ENCODE measurements at regions not wholly inside any gene's neighbourhood (a gene's known extent, or its start where the extent isn't known, plus 50 kb on each side); places are given as distances from the start of the nearest gene placed in this dataset.

DNA sequence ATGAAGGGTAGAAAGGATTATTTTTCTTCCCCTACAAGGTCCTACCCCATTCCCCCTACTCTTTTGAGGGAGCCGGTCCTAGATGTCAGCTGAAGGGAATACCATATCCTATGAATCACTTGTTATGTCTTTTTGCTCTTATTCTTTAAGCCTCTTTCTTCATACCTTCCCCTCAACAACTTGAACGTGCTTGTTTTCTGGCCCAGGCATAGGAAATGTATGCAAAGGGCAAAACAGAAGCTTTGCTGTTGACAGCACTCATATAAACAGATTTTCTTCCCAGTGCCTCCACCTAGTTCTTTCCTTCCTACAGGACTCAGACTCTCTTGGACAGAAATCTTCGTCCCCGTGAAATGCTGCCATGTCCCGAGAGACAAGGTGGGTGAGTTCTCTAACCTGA is 64.6 kb downstream of the TMEM17 start:
- ATAC-seq (ENCODE audit: insufficient number of reproducible peaks, low FRiP score, low read depth) (no peak), DNase-seq (ENCODE audit: low spot score) (no peak)
- Histone ChIP-seq H3K36me3 (no peaks in the 10 kb centered on the region), H3K27ac (no peak overlapping the region), H3K9me3 (no peaks in the 10 kb centered on the region), H3K4me1 (ENCODE audit: control insufficient read depth in 1 of 2, low read depth in 2 of 2) (no peaks in the 10 kb centered on the region), H3K4me3 (no peak overlapping the region), H3K27me3 (replicated peaks; ENCODE audit: insufficient read depth) (no peaks in the 10 kb centered on the region)
- TF ChIP-seq, protein P1, sequence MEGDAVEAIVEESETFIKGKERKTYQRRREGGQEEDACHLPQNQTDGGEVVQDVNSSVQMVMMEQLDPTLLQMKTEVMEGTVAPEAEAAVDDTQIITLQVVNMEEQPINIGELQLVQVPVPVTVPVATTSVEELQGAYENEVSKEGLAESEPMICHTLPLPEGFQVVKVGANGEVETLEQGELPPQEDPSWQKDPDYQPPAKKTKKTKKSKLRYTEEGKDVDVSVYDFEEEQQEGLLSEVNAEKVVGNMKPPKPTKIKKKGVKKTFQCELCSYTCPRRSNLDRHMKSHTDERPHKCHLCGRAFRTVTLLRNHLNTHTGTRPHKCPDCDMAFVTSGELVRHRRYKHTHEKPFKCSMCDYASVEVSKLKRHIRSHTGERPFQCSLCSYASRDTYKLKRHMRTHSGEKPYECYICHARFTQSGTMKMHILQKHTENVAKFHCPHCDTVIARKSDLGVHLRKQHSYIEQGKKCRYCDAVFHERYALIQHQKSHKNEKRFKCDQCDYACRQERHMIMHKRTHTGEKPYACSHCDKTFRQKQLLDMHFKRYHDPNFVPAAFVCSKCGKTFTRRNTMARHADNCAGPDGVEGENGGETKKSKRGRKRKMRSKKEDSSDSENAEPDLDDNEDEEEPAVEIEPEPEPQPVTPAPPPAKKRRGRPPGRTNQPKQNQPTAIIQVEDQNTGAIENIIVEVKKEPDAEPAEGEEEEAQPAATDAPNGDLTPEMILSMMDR (IDR thresholded peaks at IDR 0.05) = no peak

DNA sequence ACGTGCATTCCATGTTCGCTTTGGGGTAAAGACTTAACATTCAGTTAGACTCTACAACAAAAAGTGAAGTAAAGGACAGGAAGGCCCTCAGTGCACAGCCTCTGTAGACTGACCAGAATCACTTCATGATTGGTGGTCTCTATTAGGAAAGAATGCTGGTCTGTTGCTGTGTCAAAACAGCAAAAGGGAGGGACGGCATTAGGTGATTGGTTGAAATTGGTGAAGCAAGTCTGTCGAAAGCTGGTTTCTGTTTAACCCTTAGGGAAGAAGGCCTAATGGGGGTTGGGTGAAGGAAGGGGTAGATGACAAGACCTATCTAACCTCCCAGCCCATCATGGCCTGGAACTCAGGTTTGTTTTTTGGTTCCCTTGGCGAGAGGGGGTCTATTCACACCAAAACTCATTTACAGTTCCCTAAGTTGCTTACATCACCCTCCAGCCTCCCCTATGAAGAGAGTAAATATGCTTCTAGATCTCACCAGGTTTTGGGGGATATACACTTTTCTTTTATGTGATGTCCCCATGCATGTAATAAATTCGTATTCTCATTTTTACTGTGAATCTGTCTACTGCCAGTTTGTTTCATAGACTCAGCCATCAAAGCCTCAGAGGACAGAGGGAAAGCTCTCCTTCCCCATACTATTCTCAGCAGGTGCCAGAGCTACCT is 65.6 kb downstream of the TMEM17 start:
- DNase-seq (ENCODE audit: low spot score) (no peak), ATAC-seq (ENCODE audit: insufficient number of reproducible peaks, low FRiP score, low read depth) (no peak)

DNA sequence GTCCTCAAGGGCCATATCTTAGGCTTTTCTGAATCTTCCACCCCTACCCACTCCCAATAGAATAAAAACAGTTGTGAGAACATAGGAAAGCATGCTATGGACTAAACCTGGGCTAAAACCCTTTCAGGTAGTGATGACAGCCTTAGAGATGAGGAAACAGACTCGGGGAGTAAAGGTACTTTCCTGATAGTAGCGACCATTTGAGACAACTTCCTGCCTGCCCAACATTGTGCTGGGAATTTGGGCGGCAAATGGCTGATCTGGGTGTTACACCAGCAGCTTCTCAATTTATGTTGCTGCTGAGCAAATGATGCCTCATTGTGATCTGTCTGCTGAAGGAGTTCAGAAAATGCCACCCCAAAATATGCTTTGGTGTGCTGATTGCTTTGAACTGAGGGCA is 66.6 kb downstream of the TMEM17 start:
- no peaks in the 10 kb centered on the region for H3K27me3 ChIP-seq (replicated peaks; ENCODE audit: insufficient read depth)
- H3K4me1 ChIP-seq (ENCODE audit: control insufficient read depth in 1 of 2, low read depth in 2 of 2) = no peaks in the 10 kb centered on the region
- TF ChIP-seq, protein P1 (IDR thresholded peaks at IDR 0.05) = no peak
- H3K27ac ChIP-seq = no peak overlapping the region
- no peaks in the 10 kb centered on the region for H3K9me3 ChIP-seq
- no peaks in the 10 kb centered on the region for H3K36me3 ChIP-seq
- ATAC-seq (ENCODE audit: insufficient number of reproducible peaks, low FRiP score, low read depth) (no peak), DNase-seq (ENCODE audit: low spot score) (no peak)
- H3K4me3 ChIP-seq = no peak overlapping the region

More for the DNA sequence above, 65.6 kb downstream of the TMEM17 start:
- H3K27me3 ChIP-seq (replicated peaks; ENCODE audit: insufficient read depth) = no peaks in the 10 kb centered on the region
- H3K27ac ChIP-seq = no peak overlapping the region
- H3K4me1 ChIP-seq (ENCODE audit: control insufficient read depth in 1 of 2, low read depth in 2 of 2) = no peaks in the 10 kb centered on the region
- H3K4me3 ChIP-seq = no peak overlapping the region
- H3K36me3 ChIP-seq = no peaks in the 10 kb centered on the region
- TF ChIP-seq, protein P1 (IDR thresholded peaks at IDR 0.05) = no peak
- H3K9me3 ChIP-seq = no peaks in the 10 kb centered on the region

DNA sequence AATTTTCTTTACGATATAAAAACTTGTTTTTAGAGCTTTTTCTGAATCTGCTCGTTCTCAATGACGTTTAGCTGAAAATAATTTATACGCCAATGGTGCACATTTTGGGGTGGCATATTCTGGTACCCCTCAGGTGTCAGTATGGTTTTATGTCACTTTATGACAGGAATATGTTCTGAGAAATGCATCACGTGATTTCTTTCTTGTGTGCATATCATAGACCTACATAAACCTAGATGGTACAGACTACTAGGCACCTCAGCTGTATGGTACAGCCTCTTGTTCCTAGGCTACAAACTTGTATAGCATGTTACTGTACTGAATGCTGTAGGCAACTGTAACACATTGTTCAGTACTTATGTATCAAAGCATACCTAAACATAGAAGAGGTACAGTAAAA is 68.2 kb downstream of the TMEM17 start:
- Histone ChIP-seq H3K27ac (no peak overlapping the region), H3K36me3 (no peaks in the 10 kb centered on the region), H3K4me3 (no peak overlapping the region), H3K9me3 (no peaks in the 10 kb centered on the region), H3K4me1 (ENCODE audit: control insufficient read depth in 1 of 2, low read depth in 2 of 2) (no peaks in the 10 kb centered on the region), H3K27me3 (replicated peaks; ENCODE audit: insufficient read depth) (no peaks in the 10 kb centered on the region)
- TF ChIP-seq, protein P1 (IDR thresholded peaks at IDR 0.05) = no peak
- ATAC-seq (ENCODE audit: insufficient number of reproducible peaks, low FRiP score, low read depth) (no peak), DNase-seq (ENCODE audit: low spot score) (no peak)

DNA sequence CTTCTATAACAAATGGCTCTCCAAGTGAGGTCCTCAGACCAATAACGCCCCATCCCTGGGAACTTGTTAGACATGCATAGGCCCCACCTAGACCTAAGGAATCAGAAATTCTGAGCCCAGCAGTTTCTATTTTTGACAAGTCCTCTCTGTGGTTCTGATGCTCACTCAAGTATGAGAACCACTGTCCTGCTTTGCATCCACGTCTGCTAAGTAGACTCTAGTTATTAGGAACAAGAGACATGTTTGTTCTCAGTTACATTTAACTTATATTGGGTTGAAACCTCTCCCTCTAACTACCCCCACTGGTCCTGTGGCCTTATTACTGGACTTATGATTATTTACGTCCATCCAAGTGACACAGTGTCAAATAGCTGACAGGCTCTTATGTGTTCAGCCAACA is 70.3 kb downstream of the TMEM17 start:
- Histone ChIP-seq H3K4me1 (ENCODE audit: control insufficient read depth in 1 of 2, low read depth in 2 of 2) (no peaks in the 10 kb centered on the region), H3K27me3 (replicated peaks; ENCODE audit: insufficient read depth) (no peaks in the 10 kb centered on the region), H3K4me3 (no peak overlapping the region), H3K9me3 (no peaks in the 10 kb centered on the region), H3K36me3 (no peaks in the 10 kb centered on the region), H3K27ac (no peak overlapping the region)
- no peak for ATAC-seq (ENCODE audit: insufficient number of reproducible peaks, low FRiP score, low read depth)
- TF ChIP-seq, protein P1 (IDR thresholded peaks at IDR 0.05) = no peak
- no peak for DNase-seq (ENCODE audit: low spot score)

All from thoracic aorta (tissue), 2 donors.